ENCODE measurements at regions not wholly inside any gene's neighbourhood (a gene's known extent, or its start where the extent isn't known, plus 50 kb on each side); places are given as distances from the start of the nearest gene placed in this dataset.

GRCh38 chr3:188102861-188103547 is 51.0 kb upstream of the LPP start:
- Histone ChIP-seq H3K4me1 (ENCODE audit: control insufficient read depth in 1 of 2, insufficient read depth in 2 of 2, low read length in 2 of 2) (no peaks in the 10 kb centered on the region), H4K8ac (ENCODE audit: low read depth, low read length) (no peak overlapping the region), H2AFZ (ENCODE audit: insufficient read depth, low read length, poor library complexity) (no peak overlapping the region), H3K18ac (ENCODE audit: low read length) (no peak overlapping the region), H3K27ac (ENCODE audit: low read depth, low read length) (no peak overlapping the region), H4K12ac (ENCODE audit: low read depth, low read length) (no peak overlapping the region), H3K79me1 (ENCODE audit: low read length) (no peaks in the 10 kb centered on the region), H3K36me3 (ENCODE audit: control insufficient read depth in 1 of 2, insufficient read depth in 2 of 2, low read length in 2 of 2) (no peaks in the 10 kb centered on the region), H3K4ac (ENCODE audit: low read depth, low read length) (no peak overlapping the region), H2BK120ac (ENCODE audit: insufficient read depth, low read length, poor library complexity) (no peak overlapping the region), H3K4me2 (ENCODE audit: low read length) (no peak overlapping the region), H3K14ac (ENCODE audit: low read length) (no peak overlapping the region), H2BK12ac (ENCODE audit: low read length) (no peak overlapping the region), H2BK5ac (ENCODE audit: low read depth, low read length, poor library complexity) (no peak overlapping the region), H3K4me3 (ENCODE audit: low read depth, low read length) (no peak overlapping the region), H3K27me3 (ENCODE audit: insufficient read depth, low read length) (no peaks in the 10 kb centered on the region), H3K79me2 (ENCODE audit: control insufficient read depth, insufficient read depth, low read length, poor library complexity) (no peaks in the 10 kb centered on the region), H3K9me3 (ENCODE audit: insufficient read depth, low read depth, low read length) (no peaks in the 10 kb centered on the region), H3K23ac (ENCODE audit: low read length) (no peak overlapping the region), H3K9ac (ENCODE audit: low read length) (no peak overlapping the region), H2AK5ac (ENCODE audit: low read length) (no peak overlapping the region), H4K91ac (ENCODE audit: low read depth, low read length) (no peak overlapping the region)
- DNase-seq: peak in 1 of 2 donors; percentile 54
- WGBS (ENCODE audit: extremely low coverage, insufficient coverage, insufficient read length): no CpG with 5 or more reads among the region's 6 CpGs

- Histone ChIP-seq H4K12ac (ENCODE audit: low read depth, low read length) (no peak overlapping the region), H3K4me1 (ENCODE audit: control insufficient read depth in 1 of 2, insufficient read depth in 2 of 2, low read length in 2 of 2) (no peaks in the 10 kb centered on the region), H3K14ac (ENCODE audit: low read length) (no peak overlapping the region), H4K91ac (ENCODE audit: low read depth, low read length) (no peak overlapping the region), H3K4ac (ENCODE audit: low read depth, low read length) (no peak overlapping the region), H2BK120ac (ENCODE audit: insufficient read depth, low read length, poor library complexity) (no peak overlapping the region), H2BK12ac (ENCODE audit: low read length) (no peak overlapping the region), H3K79me2 (ENCODE audit: control insufficient read depth, insufficient read depth, low read length, poor library complexity) (no peaks in the 10 kb centered on the region), H4K8ac (ENCODE audit: low read depth, low read length) (no peak overlapping the region), H3K18ac (ENCODE audit: low read length) (no peak overlapping the region), H3K23ac (ENCODE audit: low read length) (no peak overlapping the region), H2AK5ac (ENCODE audit: low read length) (no peak overlapping the region), H3K36me3 (ENCODE audit: control insufficient read depth in 1 of 2, insufficient read depth in 2 of 2, low read length in 2 of 2) (no peaks in the 10 kb centered on the region), H3K4me3 (ENCODE audit: low read depth, low read length) (no peak overlapping the region), H3K4me2 (ENCODE audit: low read length) (no peak overlapping the region), H3K79me1 (ENCODE audit: low read length) (no peaks in the 10 kb centered on the region), H3K27me3 (ENCODE audit: insufficient read depth, low read length) (no peaks in the 10 kb centered on the region), H3K9me3 (ENCODE audit: insufficient read depth, low read depth, low read length) (no peaks in the 10 kb centered on the region), H2AFZ (ENCODE audit: insufficient read depth, low read length, poor library complexity) (no peak overlapping the region), H2BK5ac (ENCODE audit: low read depth, low read length, poor library complexity) (no peak overlapping the region), H3K27ac (ENCODE audit: low read depth, low read length) (no peak overlapping the region), H3K9ac (ENCODE audit: low read length) (no peak overlapping the region)
- WGBS (ENCODE audit: extremely low coverage, insufficient coverage, insufficient read length): no CpG with 5 or more reads among the region's 5 CpGs
- DNase-seq: no peak
Observed at GRCh38 chr3:188104050-188104449, 49.9 kb upstream of the LPP start.
